ENCODE measurements at regions not wholly inside any gene's neighbourhood (a gene's known extent, or its start where the extent isn't known, plus 50 kb on each side); places are given as distances from the start of the nearest gene placed in this dataset.

GRCh38 chr11:122062763-122063162 is 53.3 kb downstream of the BLID start:
- no peak for DNase-seq (ENCODE audit: low spot score)

DNA sequence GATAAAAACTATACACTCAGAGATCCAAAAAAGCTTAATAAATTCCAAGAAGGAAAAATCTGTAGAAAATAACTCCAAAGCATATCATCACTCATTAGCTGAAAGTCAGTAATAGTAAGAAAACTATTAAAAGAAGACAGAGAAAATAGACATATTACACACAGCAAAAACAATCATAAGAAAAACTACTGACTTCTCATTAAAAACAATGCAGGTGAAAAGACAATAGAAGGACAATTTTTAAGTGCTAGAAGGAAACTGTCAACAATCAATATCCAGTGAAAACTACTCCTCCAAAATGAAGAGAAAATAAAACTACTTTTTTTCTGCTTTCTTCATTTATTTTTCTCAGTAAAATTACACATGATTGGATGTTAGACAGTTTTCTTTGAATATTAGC is 56.5 kb downstream of the BLID start:
- DNase-seq (ENCODE audit: low spot score) = peak; percentile 17

- DNase-seq (ENCODE audit: low spot score) = no peak
Measured at GRCh38 chr11:122050021-122050690, 65.9 kb downstream of the BLID start.

GRCh38 chr11:122048401-122048800 is 67.6 kb downstream of the BLID start:
- no peak for DNase-seq (ENCODE audit: low spot score)

DNA sequence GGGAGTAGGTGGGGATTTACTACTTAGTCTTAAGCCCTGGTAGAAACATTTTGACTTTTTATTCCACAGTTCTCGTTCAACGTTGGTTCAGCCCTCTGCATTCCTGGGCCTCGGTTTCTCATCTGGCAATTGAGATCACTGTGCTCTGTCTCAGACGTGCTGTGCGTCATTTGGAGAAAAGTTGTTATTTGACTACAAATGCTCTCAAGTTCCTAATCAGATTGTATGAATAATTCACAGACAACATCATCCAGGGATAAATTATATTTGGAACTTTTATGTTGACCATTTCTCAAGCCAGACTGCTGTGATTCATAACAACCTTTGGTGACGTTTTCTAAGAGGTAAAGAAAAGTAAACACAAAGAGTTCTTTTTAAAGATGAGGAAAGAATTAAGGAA is 69.2 kb downstream of the BLID start:
- DNase-seq (ENCODE audit: low spot score) = no peak

DNA sequence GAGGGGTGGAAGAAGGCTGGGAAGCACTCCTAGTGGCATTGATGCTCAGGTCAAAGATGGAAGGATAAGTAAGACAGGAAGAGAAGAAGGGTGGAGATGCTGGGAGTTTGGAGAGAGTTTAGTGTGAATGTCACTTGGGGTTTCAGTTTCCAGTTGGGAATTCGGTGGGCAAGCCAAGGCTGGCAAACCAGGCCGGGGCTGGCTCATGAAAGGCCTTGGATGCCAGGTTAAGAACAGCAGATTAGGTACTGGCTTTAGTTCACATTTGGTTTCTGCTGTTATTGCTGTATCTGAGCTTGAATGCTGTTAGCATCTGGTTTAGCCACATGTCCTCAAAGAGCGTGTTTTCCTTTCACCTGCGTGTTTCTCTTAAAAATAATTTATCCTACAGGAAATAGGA is 69.6 kb downstream of the BLID start:
- DNase-seq (ENCODE audit: low spot score) = no peak

DNA sequence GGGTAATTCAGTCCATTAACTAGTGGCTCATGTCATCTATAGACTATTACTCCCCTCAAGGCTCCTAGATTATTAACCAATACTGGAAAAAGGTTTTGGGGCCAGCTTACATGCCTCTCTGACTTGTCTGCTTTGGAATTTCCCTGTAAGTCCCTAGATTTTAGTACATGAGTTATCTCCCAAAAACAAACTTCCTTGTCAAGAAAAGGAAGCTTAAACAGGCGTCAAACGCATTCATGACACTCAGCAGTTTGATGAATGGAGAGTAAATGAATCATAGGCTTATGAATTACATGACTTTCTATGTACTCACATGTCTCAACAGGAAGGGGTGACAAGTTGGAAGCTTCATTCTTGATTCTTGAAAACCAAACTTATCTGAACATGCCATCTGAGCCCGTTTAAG is 70.8 kb downstream of the BLID start:
- DNase-seq (ENCODE audit: low spot score) = no peak

GRCh38 chr11:122044086-122044485 is 71.9 kb downstream of the BLID start:
- no peak for DNase-seq (ENCODE audit: low spot score)

- no peak for DNase-seq (ENCODE audit: low spot score)
Measured at GRCh38 chr11:122042981-122043380, 73.0 kb downstream of the BLID start.

- DNase-seq (ENCODE audit: low spot score) = no peak
Measured at GRCh38 chr11:122040464-122040863, 75.6 kb downstream of the BLID start.

- no peak for DNase-seq (ENCODE audit: low spot score)
Measured at GRCh38 chr11:122038543-122038942, 77.5 kb downstream of the BLID start.

- no peak for DNase-seq (ENCODE audit: low spot score)
Measured at GRCh38 chr11:122037911-122038310, 78.1 kb downstream of the BLID start.

DNA sequence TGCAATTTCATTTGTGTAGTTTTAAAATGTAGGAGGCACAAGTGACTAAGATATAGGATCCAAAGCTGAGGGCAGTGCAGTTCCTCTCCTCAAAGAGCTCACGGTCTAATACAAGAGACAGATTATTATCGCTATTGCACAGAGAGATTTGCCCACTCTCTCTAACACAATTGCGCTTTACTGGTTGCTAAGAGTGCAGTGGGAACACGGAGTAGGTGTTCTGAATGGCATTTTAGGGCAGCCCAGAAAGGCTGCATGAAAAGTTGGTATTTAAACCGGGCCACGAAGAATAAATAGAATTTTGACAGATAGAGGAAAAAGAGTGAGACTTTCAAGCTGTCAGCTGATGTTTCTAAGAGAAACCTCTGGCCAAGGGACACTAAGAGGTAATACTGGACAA is 79.5 kb downstream of the BLID start:
- DNase-seq (ENCODE audit: low spot score) = no peak

DNA sequence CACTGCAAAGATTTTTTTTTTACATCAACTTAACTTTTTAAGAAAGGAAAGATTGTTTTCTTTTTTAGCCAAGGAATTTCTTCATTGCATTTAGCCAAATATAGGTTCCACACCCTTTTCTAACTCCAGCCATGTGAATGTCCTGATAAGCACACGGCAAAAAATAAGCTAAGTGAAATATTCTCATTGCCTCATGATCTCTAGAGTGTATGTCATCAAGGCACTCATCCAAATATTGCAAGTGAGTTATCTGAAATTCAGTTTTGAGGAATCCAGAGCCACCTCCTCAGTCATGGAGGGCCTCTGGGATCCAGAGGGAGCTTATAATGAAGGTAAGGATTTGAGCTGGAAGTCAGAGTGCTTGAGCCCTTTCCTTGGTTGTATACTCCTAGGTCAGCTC is 80.0 kb downstream of the BLID start:
- DNase-seq (ENCODE audit: low spot score) = no peak

- DNase-seq (ENCODE audit: low spot score) = no peak
Measured at GRCh38 chr11:122033631-122034030, 82.4 kb downstream of the BLID start.

DNA sequence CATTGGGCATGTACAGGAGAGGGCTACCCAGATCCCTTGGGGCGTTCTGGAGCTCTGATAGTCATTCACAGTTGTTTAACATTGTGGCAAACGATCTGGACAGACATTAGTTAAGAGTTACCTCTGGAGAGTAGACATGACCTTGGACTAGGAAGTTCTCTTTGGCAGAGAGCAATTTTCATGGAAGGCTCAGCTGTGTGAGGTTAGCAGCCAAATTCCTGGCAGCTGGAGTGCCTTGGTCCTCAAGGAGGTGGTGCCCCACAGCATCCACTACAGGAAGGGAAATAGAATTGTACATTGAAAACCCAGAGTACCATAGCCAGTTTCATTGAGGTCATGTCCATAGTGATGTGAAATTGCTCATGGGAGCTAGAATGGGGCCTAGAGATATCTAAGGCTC is 82.8 kb downstream of the BLID start:
- DNase-seq (ENCODE audit: low spot score) = no peak

DNA sequence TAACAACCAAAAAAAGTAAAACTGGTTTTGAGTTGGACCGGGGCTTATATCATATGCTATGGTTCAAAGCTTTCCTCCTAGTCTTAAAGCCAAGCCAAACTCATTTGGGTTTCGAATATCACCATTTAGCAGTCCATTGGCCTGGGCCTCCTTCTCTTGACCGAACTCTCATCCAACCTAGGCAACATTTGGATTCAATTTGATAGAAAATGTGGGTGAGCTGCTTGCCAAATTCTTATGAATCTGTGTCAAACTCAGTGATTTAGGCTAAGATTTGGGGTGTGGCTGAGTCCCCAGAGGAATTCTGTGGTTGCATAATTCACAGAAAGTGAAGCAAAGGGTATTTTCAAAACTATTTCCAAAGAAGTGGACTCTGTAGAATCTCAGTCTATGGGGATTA is 83.7 kb downstream of the BLID start:
- DNase-seq (ENCODE audit: low spot score) = no peak

- DNase-seq (ENCODE audit: low spot score) = no peak
Measured at GRCh38 chr11:122031813-122032212, 84.2 kb downstream of the BLID start.

DNA sequence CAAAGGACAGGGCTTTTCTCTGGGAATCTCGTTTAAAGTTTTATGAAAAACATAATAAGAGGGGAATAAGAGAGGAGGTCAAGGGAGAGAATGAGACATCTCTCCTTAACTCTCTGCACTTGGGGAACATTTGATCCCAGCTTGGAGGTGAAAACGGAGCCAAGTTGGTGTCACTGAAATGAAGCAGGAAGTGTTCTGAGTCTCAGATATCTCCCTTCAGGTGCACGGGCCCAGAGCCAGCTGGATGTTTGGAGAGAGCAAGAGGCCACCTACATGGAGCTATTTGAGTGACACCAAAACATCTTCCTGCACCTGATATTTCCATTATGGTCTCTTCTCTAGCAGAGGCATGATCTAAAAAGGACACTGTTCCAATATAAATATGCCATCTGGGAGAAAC is 85.7 kb downstream of the BLID start:
- DNase-seq (ENCODE audit: low spot score) = no peak

- DNase-seq (ENCODE audit: low spot score) = no peak
Measured at GRCh38 chr11:122028545-122028944, 87.5 kb downstream of the BLID start.

DNA sequence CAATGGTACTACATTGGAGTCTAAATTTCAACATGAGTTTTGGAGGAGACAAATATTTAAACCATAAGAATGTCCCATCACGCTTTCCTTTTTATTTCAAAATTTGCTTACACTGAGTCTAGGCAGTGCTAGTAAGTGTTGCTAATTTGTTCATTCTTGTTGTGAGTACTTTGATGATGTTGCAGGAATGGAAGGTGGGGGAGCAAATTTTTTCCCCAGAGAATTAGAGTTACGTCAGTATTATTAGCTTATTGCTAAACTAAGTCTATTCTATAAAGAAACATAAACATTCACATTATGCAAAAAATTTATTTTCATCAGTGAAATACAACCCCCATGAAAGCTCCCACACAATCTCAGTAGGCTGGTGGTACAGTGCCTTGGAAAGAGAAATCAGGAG is 88.0 kb downstream of the BLID start:
- no peak for DNase-seq (ENCODE audit: low spot score)

DNA sequence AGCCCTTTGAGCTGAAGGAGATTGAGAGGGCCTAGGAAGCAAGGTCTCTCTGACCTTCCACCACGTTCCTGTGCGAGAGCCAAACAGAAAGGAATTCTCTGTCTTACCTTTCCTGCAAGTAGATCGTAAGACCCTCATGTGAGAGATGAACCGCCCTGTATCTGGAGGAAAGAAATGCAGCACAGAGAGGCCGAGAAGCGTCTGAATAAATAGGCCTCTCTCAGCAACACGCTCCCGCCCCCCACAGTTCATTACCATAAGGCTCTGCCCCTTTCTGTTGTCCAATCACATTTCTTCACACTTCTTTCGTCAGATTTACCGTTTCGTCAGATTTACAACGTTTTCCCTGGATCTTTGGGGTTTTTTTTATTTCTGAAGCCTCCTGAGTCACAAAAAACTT is 90.3 kb downstream of the BLID start:
- DNase-seq (ENCODE audit: low spot score) = no peak

GRCh38 chr11:122024278-122024677 is 91.7 kb downstream of the BLID start:
- no peak for DNase-seq (ENCODE audit: low spot score)

DNA sequence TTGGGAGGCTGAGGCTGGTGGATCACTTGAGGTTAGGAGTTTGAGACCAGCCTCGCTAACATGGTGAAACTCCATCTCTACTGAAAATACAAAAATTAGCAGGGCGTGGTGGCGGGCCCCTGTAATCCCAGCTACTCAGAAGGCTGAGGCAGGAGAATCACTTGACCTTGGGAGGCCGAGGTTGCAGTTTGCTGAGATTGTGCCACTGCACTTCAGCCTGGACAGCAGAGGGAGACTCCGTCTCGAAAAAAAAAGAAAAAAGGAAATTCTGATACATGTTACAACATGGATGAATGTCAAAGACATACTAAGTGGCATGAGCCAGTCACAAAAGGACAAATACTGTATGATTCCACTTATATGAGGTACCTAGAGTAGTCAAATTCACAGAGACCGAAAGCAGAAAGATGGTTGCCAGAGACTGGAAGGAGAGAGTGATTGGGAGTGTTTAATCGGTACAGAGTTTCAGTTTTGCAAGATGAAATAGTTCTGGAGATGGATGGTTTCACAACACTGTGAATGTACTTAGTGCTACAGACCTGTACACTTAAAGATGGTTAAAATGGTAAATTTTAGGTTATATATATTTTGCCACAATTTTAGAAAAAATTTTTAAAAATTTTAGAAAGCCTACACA is 92.3 kb downstream of the BLID start:
- no peak for DNase-seq (ENCODE audit: low spot score)
